Panc1 (cell line): ENCODE measurements at regions not wholly inside any gene's neighbourhood (a gene's known extent, or its start where the extent isn't known, plus 50 kb on each side); places are given as distances from the start of the nearest gene placed in this dataset.

Experiments
- ATAC-seq: fragments of 200-7000 bp; cut with Tn5 transposase; 2 replicates; pipeline ENCODE4 v1.9.1; 2020; ENCODE audit warnings: mild to moderate bottlenecking, moderate library complexity
- BruUV-seq: library from RNA; stranded (reverse); fragments of 400-500 nt; replicated peaks from 2 replicates; lab custom pipeline; 2021; lab: Mats Ljungman, UMichigan
- CTCF ChIA-PET: fragments of 300-600 bp; sonication (Branson Sonifier 250); formaldehyde crosslinking; loops from one replicate; lab custom pipeline; 2022; ENCODE audit warnings: antibody characterized with exemption; lab: Charles Lee
- POLR2A ChIA-PET: fragments of 300-600 bp; sonication (Branson Sonifier 250); formaldehyde crosslinking; loops from one replicate; lab custom pipeline; 2022; ENCODE audit warnings: antibody characterized with exemption; lab: Charles Lee
- DNase-seq: peaks from one replicate; pipeline ENCODE4 v3.0.0-alpha.2; 2010; ENCODE audit warnings: low read depth, low spot score
- H3K27ac ChIP-seq: 2 replicates; pipeline ENCODE4 v1.5.1; 2011; ENCODE audit warnings: mild to moderate bottlenecking, low read length, inconsistent platforms
- H3K27me3 ChIP-seq: fragments of 200-500 bp; sonication (Bioruptor generic); 2 replicates; pipeline ENCODE4 v1.6.0; 2014; ENCODE audit warnings: low read length, inconsistent platforms; ENCODE audit not compliant: control insufficient read depth, insufficient read depth
- H3K36me3 ChIP-seq: fragments of 200-500 bp; sonication (Bioruptor generic); 2 replicates; pipeline ENCODE4 v1.5.1; 2014; ENCODE audit warnings: inconsistent platforms, mild to moderate bottlenecking, low read length, moderate library complexity; ENCODE audit not compliant: control insufficient read depth, insufficient read depth
- H3K4me1 ChIP-seq: 2 replicates; pipeline ENCODE4 v1.5.1; 2011; ENCODE audit warnings: inconsistent platforms, mild to moderate bottlenecking, low read length, moderate library complexity; ENCODE audit not compliant: control insufficient read depth, insufficient read depth
- H3K4me3 ChIP-seq, 2 experiments: 2 replicates each; pipeline ENCODE4 v1.5.1; 2011 to 2012; ENCODE audit warnings: low read depth in 2 of 2, low read length in 2 of 2, mild to moderate bottlenecking in 2 of 2, inconsistent platforms in 1 of 2, moderate library complexity in 1 of 2
- H3K9me3 ChIP-seq: fragments of 200-500 bp; sonication (Bioruptor generic); 2 replicates; pipeline ENCODE4 v1.5.1; 2014; ENCODE audit warnings: low read depth, mild to moderate bottlenecking, inconsistent platforms, low read length, moderate library complexity; ENCODE audit not compliant: control insufficient read depth, insufficient read depth
- CTCF ChIP-seq: fragments of 450-650 bp; IDR thresholded peaks from 2 replicates; pipeline ENCODE4 v1.5.1; 2017; ENCODE audit warnings: mild to moderate bottlenecking
- POLR2AphosphoS5 ChIP-seq: IDR thresholded peaks from 2 replicates; pipeline ENCODE4 v1.6.1; 2012; ENCODE audit warnings: mild to moderate bottlenecking, low read depth, low read length, moderate library complexity
- REST ChIP-seq, 2 experiments: IDR thresholded peaks; 2 replicates each; pipeline ENCODE4 v1.6.1; 2011 to 2012; ENCODE audit warnings: low read depth in 2 of 2, control low read depth in 1 of 2, low read length in 1 of 2, mild to moderate bottlenecking in 1 of 2, moderate library complexity in 1 of 2; ENCODE audit not compliant: insufficient read depth in 1 of 2
- SIN3A ChIP-seq: IDR thresholded peaks from 2 replicates; pipeline ENCODE4 v1.6.1; 2012; ENCODE audit warnings: low read depth, mild to moderate bottlenecking, low read length, moderate library complexity, borderline replicate concordance; ENCODE audit not compliant: insufficient read depth
- TCF7L2 ChIP-seq: IDR thresholded peaks from 2 replicates; pipeline ENCODE4 v1.6.1; 2011; ENCODE audit warnings: mild to moderate bottlenecking, low read depth, low read length, inconsistent platforms
- in situ Hi-C: cut with HindIII; loops from 2 replicates; pipeline ENCODE4 v1.10.0; 2016; ENCODE audit warnings: low sequenced_read_pairs, low pct_unique_long_range_greater_than_20kb
- intact Hi-C: fragments of 100-400 bp; cut with micrococcal nuclease; formaldehyde crosslinking; loops from one replicate; pipeline ENCODE4 v1.10.0; 2022; ENCODE audit not compliant: unreplicated experiment

- Histone ChIP-seq H3K36me3 (no peaks in the 10 kb centered on the region), H3K27ac (no peak overlapping the region), H3K4me3 (no peak overlapping the region), H3K4me1 (no peaks in the 10 kb centered on the region), H3K9me3 (no peaks in the 10 kb centered on the region), H3K27me3 (peaks cover 13% of the 10 kb centered on the region)
- ChIA-PET CTCF (no interaction called here), POLR2A (no interaction called here)
- intact Hi-C loops (no loop called here), in situ Hi-C loops (no loop called here)
- no peak for ATAC-seq
- TF ChIP-seq SIN3A (no peak), POLR2AphosphoS5 (no peak), TCF7L2 (no peak), CTCF (no peak), REST (IDR thresholded peaks at IDR 0.05; ENCODE audit: insufficient read depth in 1 of 2, low read depth in 2 of 2, low read length in 1 of 2) (no peak)
- no peak for DNase-seq
- no TSS peak for BruUV-seq
Observed at GRCh38 chr21:36608897-36609225, 90.1 kb upstream of the SIM2 start.

GRCh38 chr21:36609654-36610053 lies 89.3 kb upstream of the SIM2 start:
- H3K9me3 ChIP-seq: no peaks in the 10 kb centered on the region
- DNase-seq (no peak), ATAC-seq (no peak)
- POLR2A ChIA-PET: no interaction called here
- no peaks in the 10 kb centered on the region for H3K4me1 ChIP-seq
- H3K27me3 ChIP-seq: peaks cover 13% of the 10 kb centered on the region
- TF ChIP-seq CTCF (no peak), POLR2AphosphoS5 (no peak), REST (IDR thresholded peaks at IDR 0.05; ENCODE audit: insufficient read depth in 1 of 2, low read depth in 2 of 2, low read length in 1 of 2) (no peak), TCF7L2 (no peak)
- in situ Hi-C loops: no loop called here
- CTCF ChIA-PET: no interaction called here
- no peaks in the 10 kb centered on the region for H3K36me3 ChIP-seq
- no peak overlapping the region for H3K27ac ChIP-seq
- H3K4me3 ChIP-seq: no peak overlapping the region
- intact Hi-C loops: no loop called here
- no TSS peak for BruUV-seq
